ENCODE measurements at regions not wholly inside any gene's neighbourhood (a gene's known extent, or its start where the extent isn't known, plus 50 kb on each side); places are given as distances from the start of the nearest gene placed in this dataset.

DNA sequence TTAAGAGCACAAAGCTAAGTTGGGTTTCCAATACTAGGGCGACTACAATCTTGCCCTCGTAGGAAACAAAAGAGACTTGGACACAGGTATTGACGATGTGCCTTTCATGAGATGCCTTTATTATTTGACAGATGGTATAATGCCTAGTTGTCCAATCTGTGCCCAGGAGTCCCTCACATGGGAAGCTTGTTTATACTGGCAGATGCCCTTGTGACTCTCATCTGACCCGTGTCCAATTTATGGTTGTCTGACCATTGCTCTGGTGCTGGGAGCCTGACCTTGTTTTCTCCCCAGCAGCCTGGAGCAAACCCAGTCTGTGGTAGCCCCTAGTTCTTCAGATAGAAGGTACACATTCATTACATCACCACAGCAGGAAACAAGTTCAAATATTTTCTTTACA lies 511.7 kb downstream of the AGTPBP1 start:
- TF ChIP-seq, protein P1, sequence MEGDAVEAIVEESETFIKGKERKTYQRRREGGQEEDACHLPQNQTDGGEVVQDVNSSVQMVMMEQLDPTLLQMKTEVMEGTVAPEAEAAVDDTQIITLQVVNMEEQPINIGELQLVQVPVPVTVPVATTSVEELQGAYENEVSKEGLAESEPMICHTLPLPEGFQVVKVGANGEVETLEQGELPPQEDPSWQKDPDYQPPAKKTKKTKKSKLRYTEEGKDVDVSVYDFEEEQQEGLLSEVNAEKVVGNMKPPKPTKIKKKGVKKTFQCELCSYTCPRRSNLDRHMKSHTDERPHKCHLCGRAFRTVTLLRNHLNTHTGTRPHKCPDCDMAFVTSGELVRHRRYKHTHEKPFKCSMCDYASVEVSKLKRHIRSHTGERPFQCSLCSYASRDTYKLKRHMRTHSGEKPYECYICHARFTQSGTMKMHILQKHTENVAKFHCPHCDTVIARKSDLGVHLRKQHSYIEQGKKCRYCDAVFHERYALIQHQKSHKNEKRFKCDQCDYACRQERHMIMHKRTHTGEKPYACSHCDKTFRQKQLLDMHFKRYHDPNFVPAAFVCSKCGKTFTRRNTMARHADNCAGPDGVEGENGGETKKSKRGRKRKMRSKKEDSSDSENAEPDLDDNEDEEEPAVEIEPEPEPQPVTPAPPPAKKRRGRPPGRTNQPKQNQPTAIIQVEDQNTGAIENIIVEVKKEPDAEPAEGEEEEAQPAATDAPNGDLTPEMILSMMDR (IDR thresholded peaks at IDR 0.05; ENCODE audit: insufficient read depth, low read length): no peak
- no peak for TF ChIP-seq POLR2AphosphoS5 (IDR thresholded peaks at IDR 0.05; ENCODE audit: low read depth)

Data from HL-60 (cell line).